ENCODE measurements at regions not wholly inside any gene's neighbourhood (a gene's known extent, or its start where the extent isn't known, plus 50 kb on each side); places are given as distances from the start of the nearest gene placed in this dataset.

- no peak for DNase-seq
Measured at GRCh38 chr6:149218915-149219314, 98.6 kb upstream of the TAB2 start.

GRCh38 chr6:149220882-149221773 lies 96.4 kb upstream of the TAB2 start:
- no peak for DNase-seq

GRCh38 chr6:149221774-149222070 lies 95.8 kb upstream of the TAB2 start:
- no peak for DNase-seq

GRCh38 chr6:149223120-149223903 lies 94.2 kb upstream of the TAB2 start:
- DNase-seq = no peak

GRCh38 chr6:149223904-149224351 lies 93.6 kb upstream of the TAB2 start:
- DNase-seq = no peak

GRCh38 chr6:149224399-149224798 lies 93.1 kb upstream of the TAB2 start:
- DNase-seq = no peak

- no peak for DNase-seq
Measured at GRCh38 chr6:149225370-149225769, 92.1 kb upstream of the TAB2 start.

- no peak for DNase-seq
Measured at GRCh38 chr6:149225946-149226345, 91.6 kb upstream of the TAB2 start.

GRCh38 chr6:149227796-149228195 lies 89.7 kb upstream of the TAB2 start:
- no peak for DNase-seq

GRCh38 chr6:149228311-149228955 lies 89.1 kb upstream of the TAB2 start:
- DNase-seq = no peak

GRCh38 chr6:149229096-149229495 lies 88.4 kb upstream of the TAB2 start:
- DNase-seq = no peak

- DNase-seq = no peak
Measured at GRCh38 chr6:149230712-149231460, 86.6 kb upstream of the TAB2 start.

- DNase-seq = no peak
Measured at GRCh38 chr6:149231778-149232177, 85.7 kb upstream of the TAB2 start.

- DNase-seq = no peak
Measured at GRCh38 chr6:149233056-149233715, 84.3 kb upstream of the TAB2 start.

GRCh38 chr6:149234051-149234962 lies 83.2 kb upstream of the TAB2 start:
- DNase-seq = no peak

GRCh38 chr6:149235130-149235561 lies 82.4 kb upstream of the TAB2 start:
- no peak for DNase-seq

GRCh38 chr6:149236589-149236988 lies 80.9 kb upstream of the TAB2 start:
- no peak for DNase-seq

GRCh38 chr6:149237464-149237863 lies 80.0 kb upstream of the TAB2 start:
- DNase-seq = no peak

GRCh38 chr6:149239573-149240209 lies 77.8 kb upstream of the TAB2 start:
- no peak for DNase-seq

- DNase-seq = no peak
Measured at GRCh38 chr6:149242883-149243282, 74.6 kb upstream of the TAB2 start.

GRCh38 chr6:149244105-149244504 lies 73.4 kb upstream of the TAB2 start:
- no peak for DNase-seq
